Astrocyte of the spinal cord (primary cell): ENCODE measurements at regions not wholly inside any gene's neighbourhood (a gene's known extent, or its start where the extent isn't known, plus 50 kb on each side); places are given as distances from the start of the nearest gene placed in this dataset.

Experiments used
- DNase-seq: peaks from one replicate; pipeline ENCODE4 v3.0.0; 2011; ENCODE audit warnings: low read depth, low spot score
- H3K4me3 ChIP-seq: 2 replicates; pipeline ENCODE4 v1.5.1; 2011; ENCODE audit warnings: low read depth, mild to moderate bottlenecking, low read length, moderate library complexity
- CTCF ChIP-seq: IDR thresholded peaks from 2 replicates; pipeline ENCODE4 v1.5.1; 2012; ENCODE audit warnings: low read depth, mild to moderate bottlenecking, low read length, inconsistent platforms
- in situ Hi-C: cut with HindIII; loops from 2 replicates; pipeline ENCODE4 v1.10.0; 2017; ENCODE audit warnings: low sequenced_read_pairs

- in situ Hi-C loops: no loop called here
Observed at GRCh38 chr2:120949027-120949956, 213.6 kb downstream of the GLI2 start.

GRCh38 chr2:120949957-120950590, 214.4 kb downstream of the GLI2 start:
- peak; percentile 47 for DNase-seq
- H3K4me3 ChIP-seq: no peak overlapping the region
- TF ChIP-seq CTCF: no peak
- in situ Hi-C loops: no loop called here

More at GRCh38 chr2:120949027-120949956, 213.6 kb downstream of the GLI2 start:
- H3K4me3 ChIP-seq: no peak overlapping the region
- no peak for DNase-seq
- peak; percentile 26 for TF ChIP-seq CTCF

GRCh38 chr2:120951693-120952092, 216.0 kb downstream of the GLI2 start:
- in situ Hi-C loops: no loop called here

GRCh38 chr2:120952318-120952717, 216.7 kb downstream of the GLI2 start:
- TF ChIP-seq CTCF: no peak
- DNase-seq: peak; percentile 71
- in situ Hi-C loops: no loop called here
- no peak overlapping the region for H3K4me3 ChIP-seq

More at GRCh38 chr2:120951693-120952092, 216.0 kb downstream of the GLI2 start:
- DNase-seq: no peak
- no peak for TF ChIP-seq CTCF
- H3K4me3 ChIP-seq: no peak overlapping the region

GRCh38 chr2:120953066-120953756, 217.5 kb downstream of the GLI2 start:
- no peak for TF ChIP-seq CTCF
- in situ Hi-C loops: no loop called here
- DNase-seq: no peak
- no peak overlapping the region for H3K4me3 ChIP-seq

GRCh38 chr2:120953843-120954584, 218.3 kb downstream of the GLI2 start:
- no peak for DNase-seq
- no peak for TF ChIP-seq CTCF
- no peak overlapping the region for H3K4me3 ChIP-seq
- in situ Hi-C loops: no loop called here
